Coronary artery (tissue), 2 donors: ENCODE measurements at regions not wholly inside any gene's neighbourhood (a gene's known extent, or its start where the extent isn't known, plus 50 kb on each side); places are given as distances from the start of the nearest gene placed in this dataset.

Source experiments
- DNase-seq: peaks from one replicate; pipeline ENCODE4 v3.0.0-alpha.2; 2017; ENCODE audit warnings: low spot score
- H3K27ac ChIP-seq, 2 donors: fragments of 200-600 bp; sonication (generic); one replicate each; pipeline ENCODE4 v1.5.1; 2016 to 2019
- H3K4me3 ChIP-seq: fragments of 200-600 bp; sonication (generic); 2 replicates; pipeline ENCODE4 v1.5.1; 2016; ENCODE audit warnings: mild to moderate bottlenecking, moderate library complexity
- TF ChIP-seq, protein P1 (sequence below): fragments of 200-600 bp; sonication (generic); IDR thresholded peaks from one replicate; pipeline ENCODE4 v1.5.1; 2019; ENCODE audit warnings: antibody characterized with exemption

DNA sequence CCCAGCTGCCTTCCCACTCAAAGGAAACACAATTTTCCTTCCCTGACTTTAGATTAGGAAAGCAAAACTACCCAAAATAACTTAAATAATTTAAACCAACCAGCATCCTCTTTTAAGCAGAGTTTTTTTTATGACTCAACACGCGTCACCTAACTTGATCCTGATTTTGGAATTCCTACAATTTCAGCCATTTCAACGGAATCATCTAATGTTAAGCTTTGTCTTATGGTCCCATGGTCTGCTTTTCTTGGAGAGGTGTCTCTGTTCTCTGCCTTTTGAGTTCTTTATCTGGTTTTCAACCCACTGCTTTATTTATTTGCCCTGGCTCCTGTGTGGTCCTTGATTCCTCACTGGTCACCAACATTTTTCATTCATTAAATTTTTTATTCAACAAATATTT lies 219.2 kb upstream of the ARHGEF26 start:
- Histone ChIP-seq H3K4me3 (no peak overlapping the region), H3K27ac (no peak overlapping the region)
- no peak for DNase-seq
- TF ChIP-seq, protein P1, sequence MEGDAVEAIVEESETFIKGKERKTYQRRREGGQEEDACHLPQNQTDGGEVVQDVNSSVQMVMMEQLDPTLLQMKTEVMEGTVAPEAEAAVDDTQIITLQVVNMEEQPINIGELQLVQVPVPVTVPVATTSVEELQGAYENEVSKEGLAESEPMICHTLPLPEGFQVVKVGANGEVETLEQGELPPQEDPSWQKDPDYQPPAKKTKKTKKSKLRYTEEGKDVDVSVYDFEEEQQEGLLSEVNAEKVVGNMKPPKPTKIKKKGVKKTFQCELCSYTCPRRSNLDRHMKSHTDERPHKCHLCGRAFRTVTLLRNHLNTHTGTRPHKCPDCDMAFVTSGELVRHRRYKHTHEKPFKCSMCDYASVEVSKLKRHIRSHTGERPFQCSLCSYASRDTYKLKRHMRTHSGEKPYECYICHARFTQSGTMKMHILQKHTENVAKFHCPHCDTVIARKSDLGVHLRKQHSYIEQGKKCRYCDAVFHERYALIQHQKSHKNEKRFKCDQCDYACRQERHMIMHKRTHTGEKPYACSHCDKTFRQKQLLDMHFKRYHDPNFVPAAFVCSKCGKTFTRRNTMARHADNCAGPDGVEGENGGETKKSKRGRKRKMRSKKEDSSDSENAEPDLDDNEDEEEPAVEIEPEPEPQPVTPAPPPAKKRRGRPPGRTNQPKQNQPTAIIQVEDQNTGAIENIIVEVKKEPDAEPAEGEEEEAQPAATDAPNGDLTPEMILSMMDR: no peak

DNA sequence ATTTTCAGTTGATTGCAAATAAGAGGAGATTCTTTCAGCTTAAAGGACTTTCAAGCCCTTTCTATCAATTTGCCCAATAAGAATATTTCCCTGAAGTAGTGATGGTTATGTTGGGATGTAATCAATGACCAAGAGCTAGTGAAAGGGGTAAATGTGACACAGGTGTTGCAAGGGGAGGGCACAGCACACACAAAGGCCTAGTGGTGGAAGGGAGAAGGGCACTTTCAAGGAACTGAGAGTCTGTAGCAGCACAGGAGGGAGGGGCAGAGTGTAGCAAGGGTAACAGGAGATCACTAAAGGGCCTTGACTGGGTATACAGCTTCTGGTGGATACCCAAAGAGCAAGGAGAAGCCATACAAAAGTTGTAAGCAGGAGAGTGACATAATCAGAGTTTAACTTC lies 217.8 kb upstream of the ARHGEF26 start:
- H3K27ac ChIP-seq: no peak overlapping the region
- no peak for DNase-seq
- TF ChIP-seq, protein P1: no peak
- no peak overlapping the region for H3K4me3 ChIP-seq

DNA sequence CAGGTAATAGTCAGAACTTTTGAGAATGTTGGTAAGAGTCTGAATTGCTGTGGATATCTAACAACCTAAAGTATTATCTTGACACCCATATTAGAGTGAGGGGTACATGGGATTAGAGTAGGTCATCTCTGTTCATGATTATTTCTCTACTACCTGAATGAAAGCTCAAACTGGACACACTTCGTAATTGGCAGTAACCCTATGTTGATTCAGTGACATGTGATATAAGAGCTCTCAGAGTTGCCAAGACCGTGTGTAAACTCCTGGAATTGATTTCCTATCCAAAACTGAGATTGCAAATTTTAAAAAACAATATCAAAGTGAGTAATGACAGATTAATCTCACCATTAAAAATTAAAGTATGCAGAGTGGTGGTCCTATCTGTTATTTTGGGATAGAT lies 214.8 kb upstream of the ARHGEF26 start:
- DNase-seq: no peak
- TF ChIP-seq, protein P1: no peak
- Histone ChIP-seq H3K4me3 (no peak overlapping the region), H3K27ac (no peak overlapping the region)

DNA sequence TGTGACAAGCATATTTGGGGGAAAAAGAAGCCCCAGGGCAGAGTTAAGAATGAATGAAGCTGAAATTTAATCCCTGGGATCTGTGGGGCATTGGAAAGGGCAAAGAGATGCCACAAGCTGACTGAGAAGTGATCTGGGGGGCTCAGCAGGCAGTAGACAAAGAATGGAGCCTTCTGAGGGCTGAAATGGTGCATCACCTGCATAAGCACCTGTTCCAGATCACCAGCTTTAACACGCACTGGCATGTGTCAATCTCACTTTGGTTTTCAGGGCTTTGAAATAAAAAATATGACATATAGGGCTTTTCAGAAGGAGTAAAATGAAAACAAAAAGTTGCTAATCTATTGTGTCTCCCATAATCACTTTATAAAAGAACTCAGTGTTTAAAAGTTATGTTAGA lies 210.8 kb upstream of the ARHGEF26 start:
- TF ChIP-seq, protein P1: no peak
- DNase-seq: no peak
- Histone ChIP-seq H3K4me3 (no peak overlapping the region), H3K27ac (no peak overlapping the region)

DNA sequence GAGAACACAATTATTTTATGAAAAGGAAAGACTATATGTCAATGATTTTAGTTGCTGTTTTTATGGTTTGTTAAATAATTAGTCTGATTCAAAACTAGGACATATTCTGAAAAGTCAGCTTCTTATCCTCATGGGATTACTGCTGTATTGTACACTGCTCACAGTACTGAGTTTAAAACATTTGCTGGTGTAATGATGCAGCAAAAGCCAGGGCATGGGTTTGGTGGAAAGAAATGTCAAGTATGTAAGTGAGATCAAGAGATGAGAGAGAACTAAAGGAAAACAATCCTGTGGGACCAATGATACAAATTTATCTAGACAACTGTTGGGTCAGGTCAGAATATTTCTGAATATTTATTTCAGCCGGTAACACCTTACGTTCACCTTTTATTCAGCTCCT lies 210.1 kb upstream of the ARHGEF26 start:
- H3K4me3 ChIP-seq: no peak overlapping the region
- DNase-seq: no peak
- no peak overlapping the region for H3K27ac ChIP-seq
- TF ChIP-seq, protein P1: no peak

DNA sequence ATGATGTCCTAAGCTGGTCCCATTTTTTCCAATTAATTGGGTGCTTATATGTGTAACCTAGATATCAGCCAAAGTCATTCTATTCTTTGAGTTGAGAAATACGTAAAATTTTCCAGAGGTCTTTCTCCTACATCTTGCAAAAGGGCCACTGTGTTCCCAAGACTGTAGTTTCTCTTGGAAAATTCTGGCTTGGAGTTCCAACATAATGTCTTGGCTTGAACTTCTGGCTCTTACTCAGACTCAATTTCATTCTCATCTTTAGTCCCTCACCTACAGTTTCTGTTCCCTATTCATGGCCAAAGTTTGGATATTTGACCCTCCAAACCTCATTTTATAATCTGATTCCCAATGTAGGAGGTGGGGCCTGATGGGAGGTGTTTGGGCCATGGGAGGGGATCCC lies 201.4 kb upstream of the ARHGEF26 start:
- Histone ChIP-seq H3K27ac (no peak overlapping the region), H3K4me3 (no peak overlapping the region)
- TF ChIP-seq, protein P1: no peak
- no peak for DNase-seq

DNA sequence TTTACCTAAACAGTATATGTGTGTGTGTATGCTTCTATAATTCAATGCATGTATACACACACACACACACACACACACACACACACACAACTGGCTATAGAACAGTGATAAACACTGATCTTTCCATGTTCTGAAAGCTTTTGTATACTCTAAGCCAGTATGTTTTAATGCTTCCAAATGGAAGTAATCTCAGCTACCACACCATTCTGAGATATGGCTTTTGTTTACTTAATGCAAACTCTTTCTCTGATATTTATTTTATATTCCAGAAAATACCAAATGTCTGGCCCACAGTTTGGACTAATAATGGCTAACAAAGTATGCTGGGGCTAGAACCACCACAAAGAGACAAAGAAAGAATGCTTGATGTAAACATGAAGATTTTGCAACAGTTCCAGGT lies 199.4 kb upstream of the ARHGEF26 start:
- TF ChIP-seq, protein P1: no peak
- Histone ChIP-seq H3K27ac (no peak overlapping the region), H3K4me3 (no peak overlapping the region)
- no peak for DNase-seq
